Tibial artery (tissue), 4 donors: ENCODE measurements at regions not wholly inside any gene's neighbourhood (a gene's known extent, or its start where the extent isn't known, plus 50 kb on each side); places are given as distances from the start of the nearest gene placed in this dataset.

Experiments used
- DNase-seq, 2 donors: peaks; one replicate each; pipeline ENCODE4 v3.0.0-alpha.2; 2019
- H3K27ac ChIP-seq, 2 donors: fragments of 200-600 bp; sonication (generic) in 1 of 2; 1 replicate in 1 of 2; 2 replicates in 1 of 2; pipeline ENCODE4 v1.5.1; 2018 to 2019; ENCODE audit warnings: mild to moderate bottlenecking in 1 of 2
- H3K27me3 ChIP-seq, 2 donors: fragments of 200-600 bp; sonication (generic) in 1 of 2; one replicate each; pipeline versions ENCODE4 v1.5.1 to v1.6.0; 2016 to 2019
- H3K36me3 ChIP-seq, 3 donors: fragments of 200-600 bp; sonication (generic) in 2 of 3; one replicate each; pipeline ENCODE4 v1.5.1; 2016 to 2019; ENCODE audit warnings: mild to moderate bottlenecking in 2 of 3
- H3K4me1 ChIP-seq, 4 donors: fragments of 200-600 bp; sonication (generic) in 2 of 4; 1 replicate in 3 of 4; 2 replicates in 1 of 4; pipeline ENCODE4 v1.5.1; 2016 to 2019
- H3K4me3 ChIP-seq, 2 donors: fragments of 200-600 bp; sonication (generic) in 1 of 2; 1 replicate in 1 of 2; 2 replicates in 1 of 2; pipeline ENCODE4 v1.5.1; 2018 to 2019; ENCODE audit warnings: mild to moderate bottlenecking in 2 of 2
- H3K9me3 ChIP-seq, 3 donors: fragments of 200-600 bp; sonication (generic) in 1 of 3; one replicate each; pipeline ENCODE4 v1.5.1; 2016 to 2019
- intact Hi-C: fragments of 100-400 bp; cut with DNase I; formaldehyde crosslinking; loops from one replicate; pipeline ENCODE4 v1.15.0; 2023; ENCODE audit warnings: low total_unique reads
- TF ChIP-seq, protein P1 (sequence below), 2 experiments: fragments of 200-600 bp in 1 of 2; fragments of 450-650 bp in 1 of 2; IDR thresholded peaks; one replicate each; pipeline ENCODE4 v1.5.1; 2017 to 2019; ENCODE audit warnings: antibody characterized with exemption in 2 of 2, mild to moderate bottlenecking in 1 of 2, moderate library complexity in 1 of 2

- no peak overlapping the region for H3K27ac ChIP-seq
- TF ChIP-seq, protein P1, sequence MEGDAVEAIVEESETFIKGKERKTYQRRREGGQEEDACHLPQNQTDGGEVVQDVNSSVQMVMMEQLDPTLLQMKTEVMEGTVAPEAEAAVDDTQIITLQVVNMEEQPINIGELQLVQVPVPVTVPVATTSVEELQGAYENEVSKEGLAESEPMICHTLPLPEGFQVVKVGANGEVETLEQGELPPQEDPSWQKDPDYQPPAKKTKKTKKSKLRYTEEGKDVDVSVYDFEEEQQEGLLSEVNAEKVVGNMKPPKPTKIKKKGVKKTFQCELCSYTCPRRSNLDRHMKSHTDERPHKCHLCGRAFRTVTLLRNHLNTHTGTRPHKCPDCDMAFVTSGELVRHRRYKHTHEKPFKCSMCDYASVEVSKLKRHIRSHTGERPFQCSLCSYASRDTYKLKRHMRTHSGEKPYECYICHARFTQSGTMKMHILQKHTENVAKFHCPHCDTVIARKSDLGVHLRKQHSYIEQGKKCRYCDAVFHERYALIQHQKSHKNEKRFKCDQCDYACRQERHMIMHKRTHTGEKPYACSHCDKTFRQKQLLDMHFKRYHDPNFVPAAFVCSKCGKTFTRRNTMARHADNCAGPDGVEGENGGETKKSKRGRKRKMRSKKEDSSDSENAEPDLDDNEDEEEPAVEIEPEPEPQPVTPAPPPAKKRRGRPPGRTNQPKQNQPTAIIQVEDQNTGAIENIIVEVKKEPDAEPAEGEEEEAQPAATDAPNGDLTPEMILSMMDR (IDR thresholded peaks at IDR 0.05) = no peak
- H3K27me3 ChIP-seq = peaks cover 0 to 9% of the 10 kb centered on the region in 2 donors
- H3K4me3 ChIP-seq = no peak overlapping the region
- H3K4me1 ChIP-seq = no peaks in the 10 kb centered on the region
- no peaks in the 10 kb centered on the region for H3K36me3 ChIP-seq
- intact Hi-C loops = no loop called here
- no peak for DNase-seq
- no peaks in the 10 kb centered on the region for H3K9me3 ChIP-seq
Observed at GRCh38 chr2:16003809-16004208, 63.5 kb downstream of the MYCN start.

DNA sequence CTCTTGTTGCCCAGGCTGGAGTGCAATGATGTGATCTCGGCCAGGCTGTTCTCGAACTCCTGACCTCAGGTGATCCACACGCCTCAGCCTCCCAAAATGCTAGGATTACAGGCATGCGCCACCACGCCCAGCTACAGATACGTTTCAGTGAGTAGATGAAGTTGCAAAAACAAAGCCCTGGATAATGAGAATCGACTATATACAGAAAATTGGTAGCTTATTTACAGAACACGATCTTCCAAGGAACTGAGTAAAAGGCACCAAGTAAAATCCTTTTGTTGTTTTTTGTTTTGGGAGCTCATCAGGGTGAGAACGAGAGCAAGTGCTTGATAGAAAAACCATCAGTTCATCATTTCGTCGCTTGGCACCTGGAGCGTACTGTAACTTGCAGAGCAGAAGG, 62.8 kb downstream of the MYCN start:
- Histone ChIP-seq H3K4me3 (no peak overlapping the region), H3K36me3 (no peaks in the 10 kb centered on the region), H3K4me1 (no peaks in the 10 kb centered on the region), H3K9me3 (no peaks in the 10 kb centered on the region), H3K27me3 (peaks cover 0 to 9% of the 10 kb centered on the region in 2 donors), H3K27ac (no peak overlapping the region)
- TF ChIP-seq, protein P1 (IDR thresholded peaks at IDR 0.05) = no peak
- DNase-seq = no peak
- intact Hi-C loops = no loop called here

DNA sequence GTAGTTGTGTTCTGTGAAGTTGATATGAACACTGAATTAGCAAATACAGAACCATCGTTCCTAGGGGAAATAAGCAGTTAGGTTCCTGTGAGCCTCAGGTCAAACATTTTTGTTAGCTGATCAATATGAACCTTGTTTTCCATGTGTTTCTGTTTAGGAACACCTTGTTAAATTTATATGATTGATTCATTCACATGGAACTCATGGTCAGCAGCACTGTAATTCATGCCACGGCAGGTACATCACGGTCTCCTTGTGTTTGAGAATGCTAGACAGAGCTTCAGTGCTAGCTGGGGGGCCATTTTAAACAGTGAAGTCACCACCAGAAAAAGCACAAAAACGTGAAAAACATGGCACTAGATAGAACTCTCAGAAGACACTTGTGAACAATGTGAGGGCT, 62.2 kb downstream of the MYCN start:
- no peaks in the 10 kb centered on the region for H3K9me3 ChIP-seq
- TF ChIP-seq, protein P1 (IDR thresholded peaks at IDR 0.05) = no peak
- peaks cover 0 to 9% of the 10 kb centered on the region in 2 donors for H3K27me3 ChIP-seq
- intact Hi-C loops = no loop called here
- no peaks in the 10 kb centered on the region for H3K4me1 ChIP-seq
- no peak overlapping the region for H3K4me3 ChIP-seq
- H3K36me3 ChIP-seq = no peaks in the 10 kb centered on the region
- DNase-seq = no peak
- no peak overlapping the region for H3K27ac ChIP-seq

- Histone ChIP-seq H3K4me1 (no peaks in the 10 kb centered on the region), H3K27me3 (peaks cover 0 to 9% of the 10 kb centered on the region in 2 donors), H3K27ac (no peak overlapping the region), H3K9me3 (no peaks in the 10 kb centered on the region), H3K4me3 (no peak overlapping the region), H3K36me3 (no peaks in the 10 kb centered on the region)
- TF ChIP-seq, protein P1 (IDR thresholded peaks at IDR 0.05) = no peak
- no peak for DNase-seq
- intact Hi-C loops = no loop called here
Observed at GRCh38 chr2:16002144-16002543, 61.8 kb downstream of the MYCN start.

- Histone ChIP-seq H3K9me3 (no peaks in the 10 kb centered on the region), H3K27ac (no peak overlapping the region), H3K4me3 (no peak overlapping the region), H3K4me1 (no peaks in the 10 kb centered on the region), H3K36me3 (no peaks in the 10 kb centered on the region), H3K27me3 (peaks cover 0 to 9% of the 10 kb centered on the region in 2 donors)
- intact Hi-C loops = no loop called here
- no peak for DNase-seq
- TF ChIP-seq, protein P1 (IDR thresholded peaks at IDR 0.05) = no peak
Observed at GRCh38 chr2:16000642-16001041, 60.3 kb downstream of the MYCN start.
